ENCODE measurements at regions not wholly inside any gene's neighbourhood (a gene's known extent, or its start where the extent isn't known, plus 50 kb on each side); places are given as distances from the start of the nearest gene placed in this dataset.

DNA sequence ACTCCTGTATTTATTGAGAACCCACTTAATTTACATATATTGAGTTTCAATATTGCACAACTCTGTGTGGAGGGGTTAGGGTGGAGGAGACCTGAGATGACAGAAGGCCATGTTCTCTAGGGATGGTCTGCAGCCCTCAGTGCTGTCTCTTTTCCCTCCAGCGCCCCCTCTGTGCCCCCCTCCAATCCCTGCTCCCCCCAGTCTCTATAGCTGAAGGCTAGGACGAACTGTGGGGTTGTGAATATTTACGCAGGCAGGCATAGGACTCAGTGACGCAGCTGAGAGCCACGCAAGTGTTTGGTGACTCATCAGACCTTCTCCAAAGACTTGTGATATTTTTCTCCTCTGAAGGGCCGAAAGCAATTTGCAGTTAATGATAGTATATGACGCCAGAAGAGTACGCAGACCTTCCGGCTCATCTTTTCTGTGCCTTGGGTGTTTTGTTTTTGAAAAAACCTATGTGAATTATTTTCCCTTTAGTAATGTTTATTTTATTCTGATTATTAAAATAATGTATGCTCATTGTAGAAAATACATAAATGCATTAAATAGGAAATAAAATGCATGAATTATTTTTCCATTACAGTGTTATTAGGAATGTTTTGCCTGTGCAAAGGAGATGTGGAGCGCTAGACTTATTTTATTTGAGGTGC is 85.3 kb downstream of the SLC25A47 start:
- intact Hi-C loops (cut with DNase I) = no loop called here
- DNase-seq (ENCODE audit: extremely low spot score) = no peak
- Histone ChIP-seq H3K27me3 (no peaks in the 10 kb centered on the region), H3K4me3 (no peak overlapping the region), H3K36me3 (no peaks in the 10 kb centered on the region), H3K27ac (replicated peaks in 1 of 4) (no peak overlapping the region), H3K9me3 (no peaks in the 10 kb centered on the region), H3K4me1 (peaks cover 0 to 10% (median 7%) of the 10 kb centered on the region in 4 donors)
- TF ChIP-seq EP300 (IDR thresholded peaks at IDR 0.05) (no peak), POLR2A (IDR thresholded peaks at IDR 0.05; ENCODE audit: low read depth) (no peak), POLR2AphosphoS5 (IDR thresholded peaks at IDR 0.05) (no peak)
- TF ChIP-seq, protein P1, sequence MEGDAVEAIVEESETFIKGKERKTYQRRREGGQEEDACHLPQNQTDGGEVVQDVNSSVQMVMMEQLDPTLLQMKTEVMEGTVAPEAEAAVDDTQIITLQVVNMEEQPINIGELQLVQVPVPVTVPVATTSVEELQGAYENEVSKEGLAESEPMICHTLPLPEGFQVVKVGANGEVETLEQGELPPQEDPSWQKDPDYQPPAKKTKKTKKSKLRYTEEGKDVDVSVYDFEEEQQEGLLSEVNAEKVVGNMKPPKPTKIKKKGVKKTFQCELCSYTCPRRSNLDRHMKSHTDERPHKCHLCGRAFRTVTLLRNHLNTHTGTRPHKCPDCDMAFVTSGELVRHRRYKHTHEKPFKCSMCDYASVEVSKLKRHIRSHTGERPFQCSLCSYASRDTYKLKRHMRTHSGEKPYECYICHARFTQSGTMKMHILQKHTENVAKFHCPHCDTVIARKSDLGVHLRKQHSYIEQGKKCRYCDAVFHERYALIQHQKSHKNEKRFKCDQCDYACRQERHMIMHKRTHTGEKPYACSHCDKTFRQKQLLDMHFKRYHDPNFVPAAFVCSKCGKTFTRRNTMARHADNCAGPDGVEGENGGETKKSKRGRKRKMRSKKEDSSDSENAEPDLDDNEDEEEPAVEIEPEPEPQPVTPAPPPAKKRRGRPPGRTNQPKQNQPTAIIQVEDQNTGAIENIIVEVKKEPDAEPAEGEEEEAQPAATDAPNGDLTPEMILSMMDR (IDR thresholded peaks at IDR 0.05) = no peak
- 88% methylated on average over 10 of the region's 10 CpGs for WGBS

DNA sequence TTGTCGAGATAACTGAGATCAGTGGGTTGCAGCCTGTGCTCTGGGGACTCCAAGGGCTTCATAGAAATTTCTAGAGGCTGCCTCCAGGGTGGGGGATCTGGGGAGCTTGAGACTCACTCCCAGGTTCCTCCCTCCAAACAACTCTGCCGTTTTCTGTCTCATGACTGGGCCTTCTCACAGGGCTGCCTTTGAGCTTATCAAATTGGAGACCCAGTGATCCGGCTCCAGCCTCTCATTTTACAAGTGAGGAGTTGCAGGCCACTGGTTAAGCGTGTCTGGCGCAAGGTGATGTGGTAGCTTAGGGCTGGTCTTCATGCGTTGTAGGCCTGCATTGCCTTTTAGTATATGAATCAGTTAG is 85.8 kb downstream of the SLC25A47 start:
- WGBS = 91% methylated on average over 6 of the region's 6 CpGs
- no peaks in the 10 kb centered on the region for H3K27me3 ChIP-seq
- TF ChIP-seq POLR2AphosphoS5 (IDR thresholded peaks at IDR 0.05) (no peak), EP300 (IDR thresholded peaks at IDR 0.05) (no peak), POLR2A (IDR thresholded peaks at IDR 0.05; ENCODE audit: low read depth) (no peak)
- TF ChIP-seq, protein P1 (IDR thresholded peaks at IDR 0.05) = no peak
- intact Hi-C loops (cut with DNase I) = no loop called here
- no peaks in the 10 kb centered on the region for H3K36me3 ChIP-seq
- peaks cover 0 to 10% (median 7%) of the 10 kb centered on the region in 4 donors for H3K4me1 ChIP-seq
- no peak overlapping the region for H3K27ac ChIP-seq (replicated peaks in 1 of 4)
- H3K4me3 ChIP-seq = no peak overlapping the region
- H3K9me3 ChIP-seq = no peaks in the 10 kb centered on the region
- no peak for DNase-seq (ENCODE audit: extremely low spot score)

DNA sequence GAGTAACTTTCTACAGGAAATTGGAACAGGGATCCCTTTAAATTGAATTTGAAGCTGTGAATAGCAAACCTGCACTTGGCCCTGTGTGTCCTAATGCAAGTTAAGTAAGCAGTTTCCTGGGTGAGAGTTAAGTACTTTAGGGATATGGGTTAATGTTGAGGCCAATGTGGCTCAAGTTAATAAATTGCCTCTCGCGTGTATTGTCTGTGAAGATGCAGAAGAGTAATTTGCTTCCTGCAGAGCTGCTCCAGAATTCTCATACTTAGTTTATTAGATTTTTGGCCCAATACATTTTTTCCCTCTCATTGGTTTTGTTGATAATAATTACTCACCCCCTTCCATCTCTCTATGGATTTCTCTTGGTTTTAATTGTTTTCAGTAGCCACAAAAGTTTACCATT is 86.5 kb downstream of the SLC25A47 start:
- 60% methylated on average over 2 of the region's 2 CpGs for WGBS
- peaks cover 0 to 10% (median 7%) of the 10 kb centered on the region in 4 donors for H3K4me1 ChIP-seq
- H3K27ac ChIP-seq (replicated peaks in 1 of 4) = no peak overlapping the region
- no peaks in the 10 kb centered on the region for H3K36me3 ChIP-seq
- TF ChIP-seq, protein P1 (IDR thresholded peaks at IDR 0.05) = no peak
- no peak for TF ChIP-seq POLR2A (IDR thresholded peaks at IDR 0.05; ENCODE audit: low read depth)
- no peak for TF ChIP-seq POLR2AphosphoS5 (IDR thresholded peaks at IDR 0.05)
- no peak for TF ChIP-seq EP300 (IDR thresholded peaks at IDR 0.05)
- H3K27me3 ChIP-seq = no peaks in the 10 kb centered on the region
- H3K9me3 ChIP-seq = no peaks in the 10 kb centered on the region
- DNase-seq (ENCODE audit: extremely low spot score) = no peak
- H3K4me3 ChIP-seq = no peak overlapping the region
- intact Hi-C loops (cut with DNase I) = no loop called here

DNA sequence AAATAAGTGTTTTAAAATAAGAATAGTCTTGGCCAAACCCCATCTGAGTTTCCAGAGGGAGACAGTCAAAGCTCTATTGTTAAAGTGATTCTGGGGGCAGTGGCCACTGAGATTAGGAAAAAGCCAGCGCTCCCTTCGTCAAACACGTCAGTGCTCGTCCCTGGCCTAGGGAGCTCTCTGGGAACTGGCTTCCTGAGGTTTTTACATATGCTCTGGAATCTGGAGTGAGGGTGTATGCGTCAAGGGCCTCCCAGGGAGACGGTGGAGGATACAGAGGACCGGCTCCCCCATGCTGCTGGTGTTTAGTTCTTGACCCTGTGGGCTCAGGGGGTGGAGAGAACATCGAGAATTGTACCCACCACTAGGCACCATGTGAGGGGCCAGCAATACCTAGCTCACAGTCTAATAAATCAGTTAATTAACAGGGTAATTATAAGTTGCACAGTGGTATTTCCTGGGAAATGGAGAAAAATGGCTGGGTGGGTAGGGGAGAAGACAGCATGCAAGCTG is 87.0 kb downstream of the SLC25A47 start:
- Histone ChIP-seq H3K4me1 (peaks cover 0 to 10% (median 7%) of the 10 kb centered on the region in 4 donors), H3K9me3 (no peaks in the 10 kb centered on the region), H3K36me3 (no peaks in the 10 kb centered on the region), H3K27ac (replicated peaks in 1 of 4) (no peak overlapping the region), H3K27me3 (no peaks in the 10 kb centered on the region), H3K4me3 (no peak overlapping the region)
- DNase-seq (ENCODE audit: extremely low spot score) = no peak
- intact Hi-C loops (cut with DNase I) = no loop called here
- WGBS = 89% methylated on average over 8 of the region's 8 CpGs
- TF ChIP-seq POLR2A (IDR thresholded peaks at IDR 0.05; ENCODE audit: low read depth) (no peak), POLR2AphosphoS5 (IDR thresholded peaks at IDR 0.05) (no peak), EP300 (IDR thresholded peaks at IDR 0.05) (no peak)
- TF ChIP-seq, protein P1 (IDR thresholded peaks at IDR 0.05) = no peak

DNA sequence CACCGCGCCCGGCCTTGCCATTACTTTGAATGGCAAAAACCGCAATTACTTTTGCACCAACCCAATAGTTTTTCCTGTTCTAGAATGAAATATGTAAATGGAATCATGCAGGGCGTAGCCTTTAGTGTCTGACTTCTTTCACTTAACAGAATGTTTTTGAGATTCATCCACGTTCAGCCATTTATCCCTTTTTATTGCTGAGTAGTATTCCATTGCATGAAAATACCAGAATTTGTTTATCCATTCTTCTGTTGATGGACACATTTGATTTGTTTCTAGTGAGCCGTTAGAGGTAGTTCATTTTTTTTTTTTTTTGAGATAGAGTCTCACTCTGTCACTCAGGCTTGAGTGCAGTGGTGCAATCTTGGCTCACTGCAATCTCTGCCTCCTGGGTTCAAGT is 90.6 kb downstream of the SLC25A47 start:
- TF ChIP-seq POLR2AphosphoS5 (IDR thresholded peaks at IDR 0.05) = no peak

More for the DNA sequence above, 90.6 kb downstream of the SLC25A47 start:
- Histone ChIP-seq H3K4me1 (peaks cover 0 to 12% (median 2%) of the 10 kb centered on the region in 4 donors), H3K4me3 (no peak overlapping the region), H3K27me3 (no peaks in the 10 kb centered on the region), H3K9me3 (no peaks in the 10 kb centered on the region), H3K36me3 (no peaks in the 10 kb centered on the region), H3K27ac (replicated peaks in 1 of 4) (no peak overlapping the region)
- no peak for DNase-seq (ENCODE audit: extremely low spot score)
- intact Hi-C loops (cut with DNase I) = no loop called here
- WGBS = 95% methylated on average over 7 of the region's 7 CpGs
